ENCODE measurements at regions not wholly inside any gene's neighbourhood (a gene's known extent, or its start where the extent isn't known, plus 50 kb on each side); places are given as distances from the start of the nearest gene placed in this dataset.

GRCh38 chr1:17877316-17877715 is 122.2 kb downstream of the ACTL8 start:
- no peaks in the 10 kb centered on the region for H3K79me2 ChIP-seq (ENCODE audit: control insufficient read depth in 1 of 2, insufficient read depth in 2 of 2, low read length in 2 of 2)
- no peak overlapping the region for H4K8ac ChIP-seq (ENCODE audit: extremely low read depth, insufficient read depth, low read length)
- no peaks in the 10 kb centered on the region for H3K9me3 ChIP-seq (ENCODE audit: insufficient read depth in 2 of 2, low read depth in 1 of 2, low read length in 1 of 2)
- no peak for TF ChIP-seq CBX8 (IDR thresholded peaks at IDR 0.05; ENCODE audit: borderline replicate concordance, low read depth, low read length)
- TF ChIP-seq MAFK (IDR thresholded peaks at IDR 0.05; ENCODE audit: low read depth, low read length) = no peak
- no peak for TF ChIP-seq TCF12 (IDR thresholded peaks at IDR 0.05; ENCODE audit: low read depth, low read length)
- H2BK20ac ChIP-seq (ENCODE audit: low read length) = no peak overlapping the region
- FAIRE-seq (no peak), DNase-seq (ENCODE audit: low read depth in 1 of 2, low spot score in 2 of 2) (no peak)
- no peak overlapping the region for H2BK15ac ChIP-seq (ENCODE audit: low read length)
- no peak overlapping the region for H3K18ac ChIP-seq (ENCODE audit: extremely low read depth, low read length)
- H4K5ac ChIP-seq (ENCODE audit: insufficient read length, low read depth, low read length) = no peak overlapping the region
- WGBS, 2 experiments (ENCODE audit: extremely low coverage in 1 of 2, insufficient coverage in 1 of 2, insufficient read length in 1 of 2, insufficient replicate concordance in 2 of 2, low coverage in 1 of 2, low lambda C conversion rate in 2 of 2, missing lambda C conversion rate in 1 of 2) = 85% methylated on average over 8 of the region's 8 CpGs; no CpG with 5 or more reads in 1 of the 2 experiments
- no peak overlapping the region for H3K27ac ChIP-seq (ENCODE audit: low read depth, low read length)
- H2AK5ac ChIP-seq (ENCODE audit: low read depth, low read length) = no peak overlapping the region
- H3K79me1 ChIP-seq (ENCODE audit: low read depth, low read length) = no peaks in the 10 kb centered on the region
- H3K4ac ChIP-seq (replicated peaks; ENCODE audit: insufficient read length, low read depth, low read length) = no peak overlapping the region
- peaks cover 0 to 2% (median 0%) of the 10 kb centered on the region in 4 experiments; a peak in 4 of 7 replicates for H3K4me1 ChIP-seq (replicated peaks in 1 of 4; ENCODE audit: control insufficient read depth in 3 of 4, insufficient read depth in 4 of 4, low read length in 3 of 4)
- no peak overlapping the region for H2AFZ ChIP-seq (ENCODE audit: low read length)
- H3K27me3 ChIP-seq (replicated peaks in 1 of 4; ENCODE audit: control insufficient read depth in 3 of 4, extremely low read depth in 1 of 4, insufficient read depth in 3 of 4, low read length in 3 of 4) = no peaks in the 10 kb centered on the region; a peak in 1 of 7 replicates
- H2BK5ac ChIP-seq (ENCODE audit: low read depth, low read length) = no peak overlapping the region
- H2BK120ac ChIP-seq (replicated peaks; ENCODE audit: low read depth, low read length) = no peak overlapping the region
- POLR2A ChIA-PET (ENCODE audit: partially characterized antibody) = no interaction called here
- H4K20me1 ChIP-seq (replicated peaks in 1 of 2; ENCODE audit: control insufficient read depth in 1 of 2, insufficient read depth in 2 of 2, low read length in 2 of 2) = no peaks in the 10 kb centered on the region
- H3K9ac ChIP-seq (replicated peaks in 1 of 4; ENCODE audit: extremely low read depth in 1 of 4, low read depth in 3 of 4, low read length in 3 of 4) = no peak overlapping the region
- no peaks in the 10 kb centered on the region for H3K36me3 ChIP-seq (ENCODE audit: control insufficient read depth in 2 of 4, insufficient read depth in 4 of 4, low read length in 3 of 4)
- no peak overlapping the region for H3K14ac ChIP-seq (ENCODE audit: insufficient read length)
- CTCF ChIA-PET (ENCODE audit: partially characterized antibody) = interaction anchor here (0.9 kb wide), 1 partner anchor 34 kb away, joined by 3 read pairs; no protein-coding TSS in a partner anchor
- H2BK12ac ChIP-seq (ENCODE audit: low read depth, low read length) = no peak overlapping the region
- H3K4me3 ChIP-seq (ENCODE audit: extremely low read depth in 1 of 4, insufficient read depth in 2 of 4, low read depth in 3 of 4, low read length in 4 of 4) = no peak overlapping the region
- no peaks in the 10 kb centered on the region for H3K23me2 ChIP-seq (ENCODE audit: low read depth, low read length)
- H4K91ac ChIP-seq (replicated peaks; ENCODE audit: insufficient read length, low read length) = no peak overlapping the region
- no peak overlapping the region for H3K4me2 ChIP-seq (ENCODE audit: insufficient read depth in 1 of 2, low read depth in 2 of 2, low read length in 2 of 2)
- H3K56ac ChIP-seq (replicated peaks; ENCODE audit: insufficient read length, low read depth, low read length) = no peak overlapping the region
- H3K23ac ChIP-seq (ENCODE audit: insufficient read length) = no peak overlapping the region
